K562 (cell line): ENCODE measurements at regions not wholly inside any gene's neighbourhood (a gene's known extent, or its start where the extent isn't known, plus 50 kb on each side); places are given as distances from the start of the nearest gene placed in this dataset.

ENCODE experiments used
- CBX5 ChIP-seq: IDR thresholded peaks from 2 replicates; pipeline ENCODE4 v1.6.1; 2014; ENCODE audit warnings: low read depth, borderline replicate concordance
- CTCF ChIP-seq, 3 experiments: IDR thresholded peaks in 2 of 3; conservative IDR thresholded peaks in 1 of 3; 2 replicates each; pipeline ENCODE4 v1.5.1; 2011 to 2012; ENCODE audit warnings: low read length in 3 of 3, mild to moderate bottlenecking in 3 of 3, control low read depth in 2 of 3, improper control_type of control experiment in 1 of 3, inconsistent platforms in 1 of 3, low read depth in 1 of 3, mixed read lengths in 1 of 3, moderate library complexity in 1 of 3; ENCODE audit not compliant: insufficient read depth in 2 of 3
- FOXA3 ChIP-seq, 2 experiments: fragments of 450-650 bp in 1 of 2; sonication (generic) in 1 of 2; formaldehyde crosslinking; IDR thresholded peaks in 1 of 2; conservative IDR thresholded peaks in 1 of 2; 2 replicates each; pipeline versions ENCODE4 v1.4.0 to v1.8.0; 2020 to 2022; ENCODE audit warnings: mild to moderate bottlenecking in 2 of 2, missing genetic modification reagents in 1 of 2
- MYC ChIP-seq, 2 experiments: fragments of 250-450 bp in 1 of 2; sonication (Bioruptor Pico) in 1 of 2; IDR thresholded peaks; 2 replicates each; pipeline versions ENCODE4 v1.5.1 to v1.6.1; 2012 to 2021; ENCODE audit warnings: low read depth in 2 of 2, borderline replicate concordance in 1 of 2, improper control_type of control experiment in 1 of 2, low read length in 1 of 2, mild to moderate bottlenecking in 1 of 2, moderate library complexity in 1 of 2
- STAT6 ChIP-seq: sonication (generic); formaldehyde crosslinking; IDR thresholded peaks from 2 replicates; pipeline ENCODE4 v1.8.1; 2023; ENCODE audit warnings: mild to moderate bottlenecking, missing genetic modification reagents
- TCF7 ChIP-seq: sonication (generic); IDR thresholded peaks from 2 replicates; pipeline ENCODE4 v1.6.1; 2016; ENCODE audit warnings: antibody characterized with exemption, borderline replicate concordance
- ZEB2 ChIP-seq: fragments of 450-650 bp; IDR thresholded peaks from 2 replicates; pipeline ENCODE4 v1.6.1; 2016
- ZFX ChIP-seq: sonication (generic); formaldehyde crosslinking; IDR thresholded peaks from 2 replicates; pipeline ENCODE4 v1.8.0; 2022; ENCODE audit warnings: mild to moderate bottlenecking, missing genetic modification reagents, moderate library complexity

- TF ChIP-seq STAT6 (CRISPR knock-in tag): no peak
- no peak for TF ChIP-seq FOXA3 (CRISPR knock-in tag; conservative IDR thresholded peaks at IDR 0.05 in 1 of 2, IDR thresholded peaks at IDR 0.05 in 1 of 2)
- TF ChIP-seq MYC (IDR thresholded peaks at IDR 0.05; ENCODE audit: low read depth, low read length): no peak
- TF ChIP-seq MYC (CRISPR knock-in tag; IDR thresholded peaks at IDR 0.05; ENCODE audit: borderline replicate concordance, low read depth): no peak
- TF ChIP-seq ZEB2: no peak
- no peak for TF ChIP-seq TCF7
- no peak for TF ChIP-seq ZFX (CRISPR knock-in tag)
- no peak for TF ChIP-seq CTCF (IDR thresholded peaks at IDR 0.05 in 2 of 3, conservative IDR thresholded peaks at IDR 0.05 in 1 of 3; ENCODE audit: insufficient read depth in 2 of 3, low read depth in 1 of 3, low read length in 3 of 3)
- no peak for TF ChIP-seq CBX5
Observed at GRCh38 chr5:12250454-12250853, 346.2 kb upstream of the CTNND2 start.
